IMR-90 (cell line): ENCODE measurements at regions not wholly inside any gene's neighbourhood (a gene's known extent, or its start where the extent isn't known, plus 50 kb on each side); places are given as distances from the start of the nearest gene placed in this dataset.

Experiments used
- ATAC-seq: fragments of 200-7000 bp; cut with Tn5 transposase; 2 replicates; pipeline ENCODE4 v1.9.1; 2020; ENCODE audit warnings: low read depth, mild to moderate bottlenecking, moderate library complexity
- BruUV-seq: library from RNA; stranded (reverse); fragments of 400-500 nt; replicated peaks from 2 replicates; lab custom pipeline; 2021; lab: Mats Ljungman, UMichigan
- CTCF ChIA-PET: fragments of 300-600 bp; formaldehyde crosslinking; extraction: SDS; loops from one replicate; lab custom pipeline; 2021; ENCODE audit warnings: antibody characterized with exemption; lab: Yijun Ruan, JAX
- POLR2A ChIA-PET: fragments of 300-600 bp; sonication (Branson Sonifier 250); formaldehyde crosslinking; loops from one replicate; lab custom pipeline; 2022; ENCODE audit warnings: antibody characterized with exemption; ENCODE audit not compliant: unreplicated experiment; lab: Charles Lee
- DNase-seq: peaks from one replicate; pipeline ENCODE4 v3.0.0; 2013
- H2AFZ ChIP-seq: replicated peaks from 2 replicates; pipeline ENCODE3; 2013; ENCODE audit warnings: low read length, mild to moderate bottlenecking; ENCODE audit not compliant: poor library complexity
- H2AK5ac ChIP-seq: 2 replicates; pipeline ENCODE4 v1.6.1; 2013; ENCODE audit warnings: low read depth, low read length, inconsistent platforms
- H2AK9ac ChIP-seq: replicated peaks from 2 replicates; pipeline ENCODE3; 2013; ENCODE audit warnings: mild to moderate bottlenecking, low read depth, low read length, moderate library complexity; ENCODE audit not compliant: poor library complexity
- H2BK120ac ChIP-seq: 2 replicates; pipeline ENCODE4 v1.6.1; 2013; ENCODE audit warnings: low read depth, low read length, inconsistent platforms
- H2BK15ac ChIP-seq: 3 replicates; pipeline ENCODE4 v1.6.1; 2013; ENCODE audit warnings: low read depth, low read length, inconsistent platforms
- H2BK20ac ChIP-seq: 2 replicates; pipeline ENCODE4 v1.6.1; 2013; ENCODE audit warnings: low read depth, mild to moderate bottlenecking, inconsistent platforms, low read length, moderate library complexity
- H2BK5ac ChIP-seq: 2 replicates; pipeline ENCODE4 v1.6.1; 2013; ENCODE audit warnings: mild to moderate bottlenecking, low read depth, low read length, inconsistent platforms; ENCODE audit not compliant: poor library complexity, severe bottlenecking
- H3K14ac ChIP-seq: replicated peaks from 2 replicates; pipeline ENCODE4 v1.6.1; 2013; ENCODE audit warnings: low read depth, low read length, inconsistent platforms
- H3K18ac ChIP-seq: 2 replicates; pipeline ENCODE4 v1.6.1; 2013; ENCODE audit warnings: low read depth, low read length, control low read depth
- H3K23ac ChIP-seq: 2 replicates; pipeline ENCODE4 v1.6.1; 2013; ENCODE audit warnings: low read depth, low read length, inconsistent platforms
- H3K27ac ChIP-seq: 2 replicates; pipeline ENCODE4 v1.5.1; 2013; ENCODE audit warnings: mild to moderate bottlenecking, control low read depth, low read length; ENCODE audit not compliant: insufficient read depth
- H3K27me3 ChIP-seq: 2 replicates; pipeline ENCODE4 v1.6.1; 2013; ENCODE audit warnings: low read length; ENCODE audit not compliant: control insufficient read depth, insufficient read depth
- H3K36me3 ChIP-seq: 2 replicates; pipeline ENCODE4 v1.6.1; 2013; ENCODE audit warnings: low read length, mixed read lengths; ENCODE audit not compliant: control insufficient read depth, insufficient read depth
- H3K4ac ChIP-seq: 2 replicates; pipeline ENCODE4 v1.6.1; 2013; ENCODE audit warnings: low read depth, low read length, inconsistent platforms
- H3K4me1 ChIP-seq: 2 replicates; pipeline ENCODE4 v1.6.1; 2013; ENCODE audit warnings: low read length, mixed read lengths; ENCODE audit not compliant: control insufficient read depth, insufficient read depth
- H3K4me2 ChIP-seq: 2 replicates; pipeline ENCODE4 v1.6.1; 2013; ENCODE audit warnings: low read depth, mild to moderate bottlenecking, control low read depth, low read length, moderate library complexity
- H3K4me3 ChIP-seq: 2 replicates; pipeline ENCODE4 v1.5.1; 2013; ENCODE audit warnings: low read depth, mild to moderate bottlenecking, control low read depth, low read length, moderate library complexity; ENCODE audit not compliant: insufficient read depth
- H3K56ac ChIP-seq: 2 replicates; pipeline ENCODE4 v1.6.1; 2013; ENCODE audit warnings: low read length, inconsistent platforms; ENCODE audit not compliant: insufficient read depth; ENCODE audit errors: extremely low read depth
- H3K79me1 ChIP-seq, 2 experiments: 2 replicates each; pipeline ENCODE4 v1.6.1; 2013; ENCODE audit warnings: low read length in 2 of 2, inconsistent platforms in 1 of 2, low read depth in 1 of 2
- H3K9ac ChIP-seq: 2 replicates; pipeline ENCODE4 v1.6.1; 2013; ENCODE audit warnings: low read depth, low read length, control low read depth
- H3K9me1 ChIP-seq: 2 replicates; pipeline ENCODE4 v1.6.1; 2013; ENCODE audit warnings: low read length, inconsistent platforms; ENCODE audit not compliant: insufficient read depth
- H3K9me3 ChIP-seq: 2 replicates; pipeline ENCODE4 v1.6.1; 2013; ENCODE audit warnings: low read length; ENCODE audit not compliant: control insufficient read depth, insufficient read depth
- H4K20me1 ChIP-seq: 2 replicates; pipeline ENCODE4 v1.6.1; 2013; ENCODE audit warnings: low read length, inconsistent platforms; ENCODE audit not compliant: insufficient read depth
- H4K5ac ChIP-seq: 2 replicates; pipeline ENCODE4 v1.6.1; 2013; ENCODE audit warnings: mild to moderate bottlenecking, low read depth, low read length, control low read depth
- H4K8ac ChIP-seq, 2 experiments: 2 replicates each; pipeline ENCODE4 v1.6.1; 2013; ENCODE audit warnings: low read depth in 2 of 2, low read length in 2 of 2, control low read depth in 1 of 2, inconsistent platforms in 1 of 2
- H4K91ac ChIP-seq: 2 replicates; pipeline ENCODE4 v1.6.1; 2013; ENCODE audit warnings: low read depth, low read length, inconsistent platforms; ENCODE audit not compliant: insufficient read depth
- CEBPB ChIP-seq: IDR thresholded peaks from 2 replicates; pipeline ENCODE4 v1.6.1; 2012; ENCODE audit warnings: low read depth, low read length, improper control_type of control experiment
- MAFK ChIP-seq: IDR thresholded peaks from 2 replicates; pipeline ENCODE4 v1.6.1; 2012; ENCODE audit warnings: low read depth, low read length, improper control_type of control experiment
- MAZ ChIP-seq: IDR thresholded peaks from 2 replicates; pipeline ENCODE4 v1.6.1; 2012; ENCODE audit warnings: low read depth, mild to moderate bottlenecking, low read length, improper control_type of control experiment, moderate library complexity, borderline replicate concordance
- MXI1 ChIP-seq: IDR thresholded peaks from 2 replicates; pipeline ENCODE4 v1.6.1; 2012; ENCODE audit warnings: low read depth, mild to moderate bottlenecking, low read length, moderate library complexity, borderline replicate concordance
- NFE2L2 ChIP-seq: fragments of 150-350 bp; IDR thresholded peaks from 2 replicates; pipeline ENCODE4 v1.6.1; 2016; ENCODE audit warnings: low read depth, mild to moderate bottlenecking, low read length
- RAD21 ChIP-seq: IDR thresholded peaks from 2 replicates; pipeline ENCODE4 v1.6.1; 2012; ENCODE audit warnings: low read length, improper control_type of control experiment
- RCOR1 ChIP-seq: IDR thresholded peaks from 2 replicates; pipeline ENCODE4 v1.6.1; 2012; ENCODE audit warnings: mild to moderate bottlenecking, low read length, improper control_type of control experiment; ENCODE audit not compliant: insufficient replicate concordance
- WGBS, 2 experiments: methylation state at CpG; one replicate each; pipeline versions ENCODE4 v1.1.5 to v1.1.7; 2013; ENCODE audit warnings: missing lambda C conversion rate in 2 of 2; ENCODE audit not compliant: insufficient read length in 1 of 2; ENCODE audit errors: extremely low coverage in 2 of 2; 5-methylcytosine and 5-hydroxymethylcytosine counted together
- dilution Hi-C: fragments of 300-500 bp; cut with HindIII; formaldehyde crosslinking; loops from one replicate; pipeline ENCODE4 v1.14.3; 2018; ENCODE audit warnings: low sequenced_read_pairs; ENCODE audit not compliant: unreplicated experiment
- in situ Hi-C: fragments of 300-500 bp; cut with MboI; formaldehyde crosslinking; loops from 3 replicates; pipeline ENCODE4 v1.14.3; 2019; ENCODE audit warnings: low sequenced_read_pairs, inconsistent platforms, mixed read lengths
- intact Hi-C: fragments of 100-400 bp; cut with micrococcal nuclease; formaldehyde crosslinking; loops from 2 replicates; pipeline ENCODE4 v1.10.0; 2022
- TF ChIP-seq, protein P1 (sequence below): fragments of 150-350 bp; IDR thresholded peaks from 2 replicates; pipeline ENCODE4 v1.6.1; 2017; ENCODE audit warnings: mild to moderate bottlenecking, antibody characterized with exemption, low read length, low read depth
- TF ChIP-seq, protein P2 (sequence below): conservative IDR thresholded peaks from 2 replicates; pipeline ENCODE4 v1.5.1; 2012; ENCODE audit warnings: mild to moderate bottlenecking, low read depth, low read length, improper control_type of control experiment

DNA sequence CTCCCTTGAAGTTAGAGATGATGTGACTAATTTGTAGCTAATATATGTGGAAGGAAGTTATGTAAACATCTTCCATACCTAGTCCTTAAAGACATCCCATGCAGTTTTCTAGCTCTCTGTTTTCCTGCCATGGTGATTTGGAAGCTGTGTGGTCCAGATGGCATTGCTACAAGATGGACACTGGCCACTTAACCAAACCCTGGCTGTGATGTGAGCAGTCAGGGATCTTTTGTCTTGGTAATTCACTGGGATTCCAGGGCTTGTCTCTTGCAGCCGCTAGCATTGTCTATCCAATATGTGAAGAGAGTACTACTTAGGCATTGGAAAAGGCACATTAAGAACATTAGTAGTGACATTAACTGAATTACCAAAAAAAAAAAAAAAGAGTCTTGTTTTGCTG lies 139.9 kb upstream of the DOCK10 start:
- TF ChIP-seq RCOR1: no peak
- no peak for TF ChIP-seq MAZ
- TF ChIP-seq, protein P1, sequence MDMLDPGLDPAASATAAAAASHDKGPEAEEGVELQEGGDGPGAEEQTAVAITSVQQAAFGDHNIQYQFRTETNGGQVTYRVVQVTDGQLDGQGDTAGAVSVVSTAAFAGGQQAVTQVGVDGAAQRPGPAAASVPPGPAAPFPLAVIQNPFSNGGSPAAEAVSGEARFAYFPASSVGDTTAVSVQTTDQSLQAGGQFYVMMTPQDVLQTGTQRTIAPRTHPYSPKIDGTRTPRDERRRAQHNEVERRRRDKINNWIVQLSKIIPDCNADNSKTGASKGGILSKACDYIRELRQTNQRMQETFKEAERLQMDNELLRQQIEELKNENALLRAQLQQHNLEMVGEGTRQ: no peak
- TF ChIP-seq NFE2L2: no peak
- no peak for TF ChIP-seq RAD21
- no peak for TF ChIP-seq MAFK
- TF ChIP-seq, protein P2, sequence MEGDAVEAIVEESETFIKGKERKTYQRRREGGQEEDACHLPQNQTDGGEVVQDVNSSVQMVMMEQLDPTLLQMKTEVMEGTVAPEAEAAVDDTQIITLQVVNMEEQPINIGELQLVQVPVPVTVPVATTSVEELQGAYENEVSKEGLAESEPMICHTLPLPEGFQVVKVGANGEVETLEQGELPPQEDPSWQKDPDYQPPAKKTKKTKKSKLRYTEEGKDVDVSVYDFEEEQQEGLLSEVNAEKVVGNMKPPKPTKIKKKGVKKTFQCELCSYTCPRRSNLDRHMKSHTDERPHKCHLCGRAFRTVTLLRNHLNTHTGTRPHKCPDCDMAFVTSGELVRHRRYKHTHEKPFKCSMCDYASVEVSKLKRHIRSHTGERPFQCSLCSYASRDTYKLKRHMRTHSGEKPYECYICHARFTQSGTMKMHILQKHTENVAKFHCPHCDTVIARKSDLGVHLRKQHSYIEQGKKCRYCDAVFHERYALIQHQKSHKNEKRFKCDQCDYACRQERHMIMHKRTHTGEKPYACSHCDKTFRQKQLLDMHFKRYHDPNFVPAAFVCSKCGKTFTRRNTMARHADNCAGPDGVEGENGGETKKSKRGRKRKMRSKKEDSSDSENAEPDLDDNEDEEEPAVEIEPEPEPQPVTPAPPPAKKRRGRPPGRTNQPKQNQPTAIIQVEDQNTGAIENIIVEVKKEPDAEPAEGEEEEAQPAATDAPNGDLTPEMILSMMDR: no peak
- TF ChIP-seq CEBPB: no peak
- TF ChIP-seq MXI1: no peak
- Histone ChIP-seq H2BK120ac (no peak overlapping the region), H2AFZ (no peak overlapping the region), H3K4me2 (no peak overlapping the region), H3K79me1 (no peaks in the 10 kb centered on the region), H3K23ac (no peak overlapping the region), H3K4me1 (0 out of 2 replicates have a peak, but pooled peaks cover 1% of the 10 kb centered on the region), H4K20me1 (no peaks in the 10 kb centered on the region), H3K27ac (no peak overlapping the region), H2BK15ac (no peak overlapping the region), H3K14ac (no peak overlapping the region), H3K56ac (no peak overlapping the region), H4K91ac (no peak overlapping the region), H2BK5ac (no peak overlapping the region), H3K9me3 (no peaks in the 10 kb centered on the region), H2AK9ac (no peak overlapping the region), H3K36me3 (no peaks in the 10 kb centered on the region), H3K9ac (no peak overlapping the region), H4K5ac (no peak overlapping the region), H3K18ac (no peak overlapping the region), H4K8ac (no peak overlapping the region), H3K4ac (no peak overlapping the region), H2AK5ac (no peak overlapping the region), H2BK20ac (no peak overlapping the region), H3K4me3 (no peak overlapping the region), H3K27me3 (no peaks in the 10 kb centered on the region), H3K9me1 (0 out of 2 replicates have a peak, but pooled peaks cover 3% of the 10 kb centered on the region)
- CTCF ChIA-PET: no interaction called here
- dilution Hi-C loops (no loop called here), intact Hi-C loops (no loop called here), in situ Hi-C loops (no loop called here)
- DNase-seq (no peak), ATAC-seq (no peak)
- no CpG with 5 or more reads among the region's 1 CpG for WGBS, 2 experiments
- POLR2A ChIA-PET: no interaction called here
- no TSS peak for BruUV-seq
